HG03175 (cell line): ENCODE measurements at regions not wholly inside any gene's neighbourhood (a gene's known extent, or its start where the extent isn't known, plus 50 kb on each side); places are given as distances from the start of the nearest gene placed in this dataset.

Source experiments
- ATAC-seq: cut with Tn5 transposase; IDR thresholded peaks from one replicate; pipeline ENCODE4 v1.9.1; 2021; ENCODE audit warnings: mild to moderate bottlenecking, moderate library complexity; ENCODE audit not compliant: unreplicated experiment

- ATAC-seq: peak; percentile 63
Measured at GRCh38 chr6:104431096-104431495, 428.6 kb downstream of the HACE1 start.

- no peak for ATAC-seq
Measured at GRCh38 chr6:104428184-104428583, 431.5 kb downstream of the HACE1 start.

GRCh38 chr6:104423691-104424090 is 436.0 kb downstream of the HACE1 start:
- no peak for ATAC-seq

- ATAC-seq: no peak
Measured at GRCh38 chr6:104421650-104422049, 438.1 kb downstream of the HACE1 start.

GRCh38 chr6:104418839-104419238 is 440.9 kb downstream of the HACE1 start:
- no peak for ATAC-seq

- ATAC-seq: no peak
Measured at GRCh38 chr6:104418125-104418524, 441.6 kb downstream of the HACE1 start.

GRCh38 chr6:104414723-104415122 is 445.0 kb downstream of the HACE1 start:
- ATAC-seq: no peak

- ATAC-seq: no peak
Measured at GRCh38 chr6:104413767-104414166, 446.0 kb downstream of the HACE1 start.

GRCh38 chr6:104411302-104411701 is 448.4 kb downstream of the HACE1 start:
- no peak for ATAC-seq

GRCh38 chr6:104409913-104410312 is 449.8 kb downstream of the HACE1 start:
- no peak for ATAC-seq

GRCh38 chr6:104407957-104408356 is 451.8 kb downstream of the HACE1 start:
- no peak for ATAC-seq

- ATAC-seq: no peak
Measured at GRCh38 chr6:104404377-104404776, 455.3 kb downstream of the HACE1 start.

- no peak for ATAC-seq
Measured at GRCh38 chr6:104402572-104402971, 457.1 kb downstream of the HACE1 start.

GRCh38 chr6:104401926-104402325 is 457.8 kb downstream of the HACE1 start:
- no peak for ATAC-seq

- no peak for ATAC-seq
Measured at GRCh38 chr6:104400844-104401243, 458.9 kb downstream of the HACE1 start.

- ATAC-seq: no peak
Measured at GRCh38 chr6:104396077-104396476, 463.6 kb downstream of the HACE1 start.

GRCh38 chr6:104381907-104382306 is 477.8 kb downstream of the HACE1 start:
- ATAC-seq: no peak

- no peak for ATAC-seq
Measured at GRCh38 chr6:104365451-104366234, 494.1 kb downstream of the HACE1 start.

- ATAC-seq: no peak
Measured at GRCh38 chr6:104357928-104358327, 501.8 kb downstream of the HACE1 start.

- no peak for ATAC-seq
Measured at GRCh38 chr6:104356197-104356596, 503.5 kb downstream of the HACE1 start.

GRCh38 chr6:104349191-104349590 is 510.5 kb downstream of the HACE1 start:
- no peak for ATAC-seq

GRCh38 chr6:104344223-104344622 is 515.5 kb downstream of the HACE1 start:
- ATAC-seq: no peak

- no peak for ATAC-seq
Measured at GRCh38 chr6:104332364-104332763, 527.4 kb downstream of the HACE1 start.
